ENCODE measurements at regions not wholly inside any gene's neighbourhood (a gene's known extent, or its start where the extent isn't known, plus 50 kb on each side); places are given as distances from the start of the nearest gene placed in this dataset.
"Not testable (repeated sequence)": the region's sequence is repeated elsewhere in the genome, so short reads cannot be mapped to it uniquely, and the experiment has no call there.

- no peaks in the 10 kb centered on the region for H3K27me3 Mint-ChIP-seq
- no peaks in the 10 kb centered on the region for H3K9me3 Mint-ChIP-seq
- H3K27ac Mint-ChIP-seq = peak overlapping the region; percentile 53 to 78 (median 54)
- H3K4me3 Mint-ChIP-seq = peak overlapping the region; percentile 28 to 35 (median 30)
- peaks cover 47 to 62% (median 53%) of the 10 kb centered on the region in 3 donors for H3K4me1 Mint-ChIP-seq
- H3K36me3 Mint-ChIP-seq = peaks cover 2% of the 10 kb centered on the region
Observed at GRCh38 chr5:32534041-32534440, 51.3 kb upstream of the SUB1 start.

GRCh38 chr5:32531885-32532520 lies 53.4 kb upstream of the SUB1 start:
- peak overlapping the region; percentile 80 to 94 (median 87) for H3K4me3 Mint-ChIP-seq
- no peaks in the 10 kb centered on the region for H3K9me3 Mint-ChIP-seq
- H3K36me3 Mint-ChIP-seq = peaks cover 2% of the 10 kb centered on the region
- peaks cover 29 to 48% (median 37%) of the 10 kb centered on the region in 3 donors for H3K4me1 Mint-ChIP-seq
- H3K27me3 Mint-ChIP-seq = no peaks in the 10 kb centered on the region
- peak overlapping the region; percentile 78 to 95 (median 88) for H3K27ac Mint-ChIP-seq

GRCh38 chr5:32527321-32527720 lies 58.0 kb upstream of the SUB1 start:
- H3K9me3 Mint-ChIP-seq, H3K36me3 Mint-ChIP-seq, H3K27me3 Mint-ChIP-seq, H3K27ac Mint-ChIP-seq, H3K4me3 Mint-ChIP-seq: not testable (repeated sequence)
- peaks cover 13 to 26% (median 18%) of the 10 kb centered on the region in 3 donors for H3K4me1 Mint-ChIP-seq

GRCh38 chr5:32526810-32527209 lies 58.5 kb upstream of the SUB1 start:
- peaks cover 4% of the 10 kb centered on the region for H3K27me3 Mint-ChIP-seq
- peak overlapping the region in 1 of 3 donors; percentile 73 for H3K27ac Mint-ChIP-seq
- H3K4me3 Mint-ChIP-seq = peak overlapping the region in 1 of 4 donors; percentile 25
- peaks cover 2% of the 10 kb centered on the region for H3K36me3 Mint-ChIP-seq
- H3K9me3 Mint-ChIP-seq = no peaks in the 10 kb centered on the region
- peaks cover 8 to 22% (median 14%) of the 10 kb centered on the region in 3 donors for H3K4me1 Mint-ChIP-seq

- no peak overlapping the region for H3K4me3 Mint-ChIP-seq
- peaks cover 4% of the 10 kb centered on the region for H3K27me3 Mint-ChIP-seq
- no peak overlapping the region for H3K27ac Mint-ChIP-seq
- H3K9me3 Mint-ChIP-seq = no peaks in the 10 kb centered on the region
- H3K36me3 Mint-ChIP-seq = peaks cover 4% of the 10 kb centered on the region
- peaks cover 5 to 7% (median 7%) of the 10 kb centered on the region in 3 donors for H3K4me1 Mint-ChIP-seq
Observed at GRCh38 chr5:32523625-32524024, 61.7 kb upstream of the SUB1 start.

- H3K27ac Mint-ChIP-seq = no peak overlapping the region
- no peak overlapping the region for H3K4me3 Mint-ChIP-seq
- H3K4me1 Mint-ChIP-seq = peaks cover 4 to 7% (median 5%) of the 10 kb centered on the region in 3 donors
- H3K36me3 Mint-ChIP-seq = peaks cover 4% of the 10 kb centered on the region
- peaks cover 4% of the 10 kb centered on the region for H3K27me3 Mint-ChIP-seq
- H3K9me3 Mint-ChIP-seq = no peaks in the 10 kb centered on the region
Observed at GRCh38 chr5:32522429-32523143, 62.8 kb upstream of the SUB1 start.

- Mint-ChIP-seq H3K27ac (no peak overlapping the region), H3K4me1 (peaks cover 0 to 7% (median 0%) of the 10 kb centered on the region in 3 donors), H3K36me3 (peaks cover 7% of the 10 kb centered on the region), H3K27me3 (peaks cover 7% of the 10 kb centered on the region), H3K9me3 (no peaks in the 10 kb centered on the region), H3K4me3 (no peak overlapping the region)
Observed at GRCh38 chr5:32521481-32521880, 63.9 kb upstream of the SUB1 start.

- peaks cover 7% of the 10 kb centered on the region for H3K27me3 Mint-ChIP-seq
- H3K4me3 Mint-ChIP-seq = no peak overlapping the region
- peaks cover 7% of the 10 kb centered on the region for H3K36me3 Mint-ChIP-seq
- H3K27ac Mint-ChIP-seq = no peak overlapping the region
- H3K9me3 Mint-ChIP-seq = no peaks in the 10 kb centered on the region
- H3K4me1 Mint-ChIP-seq = peaks cover 0 to 7% (median 0%) of the 10 kb centered on the region in 3 donors
Observed at GRCh38 chr5:32520972-32521371, 64.4 kb upstream of the SUB1 start.

- H3K27me3 Mint-ChIP-seq = peaks cover 7% of the 10 kb centered on the region
Observed at GRCh38 chr5:32520356-32520755, 65.0 kb upstream of the SUB1 start.

GRCh38 chr5:32519508-32519907 lies 65.8 kb upstream of the SUB1 start:
- H3K4me1 Mint-ChIP-seq = peaks cover 0 to 7% (median 0%) of the 10 kb centered on the region in 3 donors
- no peaks in the 10 kb centered on the region for H3K9me3 Mint-ChIP-seq
- H3K27me3 Mint-ChIP-seq = peaks cover 7% of the 10 kb centered on the region
- H3K4me3 Mint-ChIP-seq = no peak overlapping the region
- no peak overlapping the region for H3K27ac Mint-ChIP-seq
- H3K36me3 Mint-ChIP-seq = peaks cover 7% of the 10 kb centered on the region

More at GRCh38 chr5:32520356-32520755, 65.0 kb upstream of the SUB1 start:
- no peak overlapping the region for H3K27ac Mint-ChIP-seq
- peaks cover 7% of the 10 kb centered on the region for H3K36me3 Mint-ChIP-seq
- H3K4me3 Mint-ChIP-seq = no peak overlapping the region
- H3K9me3 Mint-ChIP-seq = no peaks in the 10 kb centered on the region
- peaks cover 0 to 7% (median 0%) of the 10 kb centered on the region in 3 donors for H3K4me1 Mint-ChIP-seq

GRCh38 chr5:32514806-32515205 lies 70.3 kb upstream of the ZFR start:
- H3K27me3 Mint-ChIP-seq = peaks cover 3% of the 10 kb centered on the region
- peaks cover 5% of the 10 kb centered on the region for H3K36me3 Mint-ChIP-seq
- H3K4me1 Mint-ChIP-seq = no peaks in the 10 kb centered on the region
- H3K4me3 Mint-ChIP-seq = no peak overlapping the region
- no peak overlapping the region for H3K27ac Mint-ChIP-seq
- no peaks in the 10 kb centered on the region for H3K9me3 Mint-ChIP-seq

GRCh38 chr5:32512926-32513325 lies 68.4 kb upstream of the ZFR start:
- Mint-ChIP-seq H3K4me1 (no peaks in the 10 kb centered on the region), H3K27me3 (peaks cover 3% of the 10 kb centered on the region), H3K9me3 (no peaks in the 10 kb centered on the region), H3K36me3 (peaks cover 3% of the 10 kb centered on the region), H3K4me3 (no peak overlapping the region), H3K27ac (no peak overlapping the region)

GRCh38 chr5:32511776-32512374 lies 67.3 kb upstream of the ZFR start:
- Mint-ChIP-seq H3K4me3 (no peak overlapping the region), H3K36me3 (peaks cover under 1% of the 10 kb centered on the region), H3K4me1 (no peaks in the 10 kb centered on the region), H3K27ac (peak overlapping the region in 1 of 3 donors; percentile 5), H3K9me3 (no peaks in the 10 kb centered on the region), H3K27me3 (peaks cover under 1% of the 10 kb centered on the region)

GRCh38 chr5:32510860-32511259 lies 66.3 kb upstream of the ZFR start:
- no peaks in the 10 kb centered on the region for H3K27me3 Mint-ChIP-seq
- H3K4me3 Mint-ChIP-seq = no peak overlapping the region
- no peak overlapping the region for H3K27ac Mint-ChIP-seq
- H3K9me3 Mint-ChIP-seq = no peaks in the 10 kb centered on the region
- H3K36me3 Mint-ChIP-seq = peaks cover 3% of the 10 kb centered on the region
- no peaks in the 10 kb centered on the region for H3K4me1 Mint-ChIP-seq

Data from IgD-negative memory B cell (primary cell).